Keratinocyte (primary cell): ENCODE measurements at regions not wholly inside any gene's neighbourhood (a gene's known extent, or its start where the extent isn't known, plus 50 kb on each side); places are given as distances from the start of the nearest gene placed in this dataset.

Experiments used
- DNase-seq: peaks from one replicate; pipeline ENCODE4 v3.0.0-alpha.2; 2011; ENCODE audit warnings: low read depth, missing footprints, low spot score
- FAIRE-seq: peaks from 2 replicates; lab custom pipeline; 2011; peaks lifted over from hg19 to GRCh38; lab: Jason Lieb, UNC
- H2AFZ ChIP-seq: 2 replicates; pipeline ENCODE4 v1.6.0; 2012; ENCODE audit warnings: low read length, control low read depth, inconsistent platforms; ENCODE audit not compliant: control insufficient read depth
- H3K27ac ChIP-seq: 2 replicates; pipeline ENCODE4 v1.5.1; 2011; ENCODE audit warnings: low read length; ENCODE audit not compliant: control insufficient read depth, insufficient read depth
- H3K27me3 ChIP-seq: 3 replicates; pipeline ENCODE4 v1.6.0; 2011; ENCODE audit warnings: low read length; ENCODE audit not compliant: control insufficient read depth, insufficient read depth; ENCODE audit errors: extremely low read depth
- H3K36me3 ChIP-seq, 2 experiments: 2 replicates in 1 of 2; 3 replicates in 1 of 2; pipeline ENCODE4 v1.5.1; 2011; ENCODE audit warnings: low read length in 2 of 2, mild to moderate bottlenecking in 1 of 2; ENCODE audit not compliant: control insufficient read depth in 2 of 2, insufficient read depth in 2 of 2; ENCODE audit errors: extremely low read depth in 1 of 2
- H3K4me1 ChIP-seq: 3 replicates; pipeline ENCODE4 v1.5.1; 2011; ENCODE audit warnings: low read length; ENCODE audit not compliant: control insufficient read depth, insufficient read depth; ENCODE audit errors: extremely low read depth
- H3K4me2 ChIP-seq: 3 replicates; pipeline ENCODE4 v1.6.0; 2011; ENCODE audit warnings: low read depth, low read length; ENCODE audit not compliant: control insufficient read depth, insufficient read depth; ENCODE audit errors: extremely low read depth
- H3K4me3 ChIP-seq, 3 experiments: fragments of 200-600 bp in 1 of 3; sonication (generic) in 1 of 3; 2 replicates in 2 of 3; 3 replicates in 1 of 3; pipeline ENCODE4 v1.5.1; 2011 to 2016; ENCODE audit warnings: low read length in 3 of 3, mild to moderate bottlenecking in 3 of 3, control low read depth in 2 of 3, inconsistent platforms in 1 of 3, low read depth in 1 of 3, mixed read lengths in 1 of 3, mixed run types in 1 of 3, moderate library complexity in 1 of 3; ENCODE audit not compliant: control insufficient read depth in 2 of 3, insufficient read depth in 2 of 3; ENCODE audit errors: extremely low read depth in 1 of 3
- H3K79me2 ChIP-seq: 2 replicates; pipeline ENCODE4 v1.6.0; 2012; ENCODE audit warnings: low read length; ENCODE audit not compliant: control insufficient read depth, insufficient read depth
- H3K9ac ChIP-seq: 3 replicates; pipeline ENCODE4 v1.6.0; 2011; ENCODE audit warnings: low read length; ENCODE audit not compliant: control insufficient read depth, insufficient read depth; ENCODE audit errors: extremely low read depth
- H3K9me1 ChIP-seq: 3 replicates; pipeline ENCODE4 v1.6.0; 2011; ENCODE audit warnings: low read length; ENCODE audit not compliant: control insufficient read depth, insufficient read depth; ENCODE audit errors: extremely low read depth
- H3K9me3 ChIP-seq: 2 replicates; pipeline ENCODE4 v1.5.1; 2012; ENCODE audit warnings: low read depth, low read length; ENCODE audit not compliant: control insufficient read depth
- H4K20me1 ChIP-seq: 3 replicates; pipeline ENCODE4 v1.6.0; 2011; ENCODE audit warnings: low read length; ENCODE audit not compliant: control insufficient read depth, insufficient read depth; ENCODE audit errors: extremely low read depth
- CTCF ChIP-seq, 3 experiments: IDR thresholded peaks in 1 of 3; conservative IDR thresholded peaks in 1 of 3; optimal IDR thresholded peaks in 1 of 3; 2 replicates in 2 of 3; 3 replicates in 1 of 3; pipeline versions ENCODE3 to v1.5.1; 2011; ENCODE audit warnings: low read length in 3 of 3, mild to moderate bottlenecking in 3 of 3, moderate library complexity in 2 of 3, control low read depth in 1 of 3, inconsistent platforms in 1 of 3; ENCODE audit not compliant: insufficient read depth in 2 of 3; ENCODE audit errors: extremely low read depth in 1 of 3
- EZH2 ChIP-seq: IDR thresholded peaks from one replicate; pipeline ENCODE4 v1.6.1; 2012; ENCODE audit warnings: inconsistent platforms, mild to moderate bottlenecking, low read length, moderate library complexity
- dilution Hi-C: fragments of 300-500 bp; cut with MboI; formaldehyde crosslinking; loops from one replicate; pipeline ENCODE4 v1.7.0; 2020; ENCODE audit warnings: low sequenced_read_pairs; ENCODE audit not compliant: extremely low pct_ligation_motif_present

DNA sequence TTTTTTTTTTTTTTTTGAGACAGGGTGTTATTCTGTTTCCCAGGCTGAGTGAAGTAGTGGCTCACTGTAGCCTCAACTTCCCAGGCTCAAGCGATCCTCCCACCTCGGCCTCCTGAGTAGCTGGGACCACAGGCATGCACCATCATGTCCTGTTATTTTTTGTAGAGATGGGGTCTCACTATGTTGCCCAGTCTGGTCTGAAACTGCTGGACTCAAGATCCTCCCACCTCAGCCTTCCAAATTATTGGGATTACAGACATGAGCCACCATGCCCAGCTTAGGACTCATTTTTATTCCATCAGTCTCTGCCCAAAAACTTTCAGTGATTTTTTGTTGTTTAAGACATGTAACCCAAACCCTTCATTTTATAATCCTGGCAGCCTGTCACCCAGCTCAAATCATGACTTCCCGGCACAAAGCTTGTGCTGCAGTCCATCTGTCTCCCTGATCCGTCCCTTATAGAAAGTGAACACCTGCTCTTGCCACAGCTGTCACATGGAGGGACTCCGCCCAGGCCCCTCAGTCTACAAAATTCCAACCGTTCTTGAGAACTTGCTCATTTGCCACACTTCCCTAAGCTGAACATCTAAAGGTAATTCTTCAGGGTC is 183.9 kb upstream of the JARID2 start:
- no peaks in the 10 kb centered on the region for H3K79me2 ChIP-seq
- FAIRE-seq = no peak
- H3K9me1 ChIP-seq = peaks cover under 1% of the 10 kb centered on the region
- TF ChIP-seq CTCF (optimal IDR thresholded peaks at IDR 0.05 in 1 of 3, IDR thresholded peaks at IDR 0.05 in 1 of 3, conservative IDR thresholded peaks at IDR 0.05 in 1 of 3; ENCODE audit: extremely low read depth in 1 of 3, insufficient read depth in 2 of 3, low read length in 3 of 3) = no peak
- no peak for TF ChIP-seq EZH2
- H3K9me3 ChIP-seq = no peaks in the 10 kb centered on the region
- peaks cover 29% of the 10 kb centered on the region for H3K4me1 ChIP-seq
- H3K27ac ChIP-seq = peak overlapping the region; percentile 89
- no peak overlapping the region for H3K4me2 ChIP-seq
- dilution Hi-C loops = no loop called here
- no peak overlapping the region for H3K4me3 ChIP-seq
- no peaks in the 10 kb centered on the region for H4K20me1 ChIP-seq
- H3K36me3 ChIP-seq = no peaks in the 10 kb centered on the region
- H3K9ac ChIP-seq = peak overlapping the region; percentile 33
- H3K27me3 ChIP-seq = no peaks in the 10 kb centered on the region
- no peak overlapping the region for H2AFZ ChIP-seq
- no peak for DNase-seq

GRCh38 chr6:15062516-15063252 is 183.2 kb upstream of the JARID2 start:
- Histone ChIP-seq H3K36me3 (no peaks in the 10 kb centered on the region), H2AFZ (peak overlapping the region; percentile 22), H3K27ac (peak overlapping the region; percentile 89), H3K9me3 (no peaks in the 10 kb centered on the region), H3K9me1 (peaks cover 2% of the 10 kb centered on the region), H3K27me3 (no peaks in the 10 kb centered on the region), H3K4me1 (peaks cover 32% of the 10 kb centered on the region), H4K20me1 (no peaks in the 10 kb centered on the region), H3K4me2 (no peak overlapping the region), H3K4me3 (no peak overlapping the region), H3K79me2 (no peaks in the 10 kb centered on the region), H3K9ac (peak overlapping the region; percentile 56)
- dilution Hi-C loops = no loop called here
- peak; percentile 99 for DNase-seq
- peak; percentile 95 for FAIRE-seq
- TF ChIP-seq EZH2 (no peak), CTCF (optimal IDR thresholded peaks at IDR 0.05 in 1 of 3, IDR thresholded peaks at IDR 0.05 in 1 of 3, conservative IDR thresholded peaks at IDR 0.05 in 1 of 3; ENCODE audit: extremely low read depth in 1 of 3, insufficient read depth in 2 of 3, low read length in 3 of 3) (no peak)
